Astrocyte (in vitro differentiated cells and primary cell): ENCODE measurements at regions not wholly inside any gene's neighbourhood (a gene's known extent, or its start where the extent isn't known, plus 50 kb on each side); places are given as distances from the start of the nearest gene placed in this dataset.

Source experiments
- DNase-seq: peaks from one replicate; pipeline ENCODE4 v3.0.0-alpha.2; 2010; ENCODE audit warnings: low read depth
- FAIRE-seq: peaks from 2 replicates; lab custom pipeline; 2011; peaks lifted over from hg19 to GRCh38; lab: Jason Lieb, UNC
- H2AFZ ChIP-seq: 2 replicates; pipeline ENCODE4 v1.6.0; 2012; ENCODE audit warnings: low read depth, low read length, inconsistent platforms
- H3K27ac ChIP-seq: 2 replicates; pipeline ENCODE4 v1.5.1; 2011; ENCODE audit warnings: low read depth, low read length, inconsistent platforms
- H3K27me3 ChIP-seq: 2 replicates; pipeline ENCODE4 v1.6.0; 2011; ENCODE audit warnings: low read length, inconsistent platforms; ENCODE audit not compliant: insufficient read depth
- H3K36me3 ChIP-seq: 2 replicates; pipeline ENCODE4 v1.5.1; 2011; ENCODE audit warnings: low read length, inconsistent platforms; ENCODE audit not compliant: insufficient read depth
- H3K4me1 ChIP-seq: 2 replicates; pipeline ENCODE4 v1.5.1; 2011; ENCODE audit warnings: low read length, inconsistent platforms; ENCODE audit not compliant: insufficient read depth
- H3K4me2 ChIP-seq: 2 replicates; pipeline ENCODE4 v1.6.0; 2012; ENCODE audit warnings: low read length, inconsistent platforms
- H3K4me3 ChIP-seq: 2 replicates; pipeline ENCODE4 v1.5.1; 2011; ENCODE audit warnings: low read depth, mild to moderate bottlenecking, low read length, inconsistent platforms; ENCODE audit not compliant: insufficient read depth
- H3K79me2 ChIP-seq: 2 replicates; pipeline ENCODE4 v1.6.0; 2012; ENCODE audit warnings: mild to moderate bottlenecking, low read length, inconsistent platforms; ENCODE audit not compliant: insufficient read depth
- H3K9ac ChIP-seq: 2 replicates; pipeline ENCODE4 v1.6.0; 2012; ENCODE audit warnings: mild to moderate bottlenecking, low read length, inconsistent platforms
- H3K9me3 ChIP-seq: 2 replicates; pipeline ENCODE4 v1.5.1; 2012; ENCODE audit warnings: low read depth, mild to moderate bottlenecking, low read length, inconsistent platforms; ENCODE audit not compliant: insufficient read depth
- H4K20me1 ChIP-seq: 2 replicates; pipeline ENCODE4 v1.6.0; 2012; ENCODE audit warnings: low read length, inconsistent platforms; ENCODE audit not compliant: insufficient read depth
- H3K27ac Mint-ChIP-seq: one replicate; pipeline ENCODE4 v1.8.0; 2021; ENCODE audit warnings: mild to moderate bottlenecking, mixed read lengths; ENCODE audit not compliant: unreplicated experiment
- H3K27me3 Mint-ChIP-seq: one replicate; pipeline ENCODE4 v1.8.0; 2021; ENCODE audit warnings: low read depth, mixed read lengths; ENCODE audit not compliant: unreplicated experiment
- H3K36me3 Mint-ChIP-seq: one replicate; pipeline ENCODE4 v1.8.0; 2021; ENCODE audit warnings: low read depth, mixed read lengths; ENCODE audit not compliant: unreplicated experiment
- H3K4me1 Mint-ChIP-seq: one replicate; pipeline ENCODE4 v1.8.0; 2021; ENCODE audit warnings: low read depth, mixed read lengths; ENCODE audit not compliant: unreplicated experiment
- H3K4me3 Mint-ChIP-seq: one replicate; pipeline ENCODE4 v1.8.0; 2021; ENCODE audit warnings: mild to moderate bottlenecking, moderate library complexity, mixed read lengths; ENCODE audit not compliant: unreplicated experiment
- H3K9me3 Mint-ChIP-seq: one replicate; pipeline ENCODE4 v1.8.0; 2021; ENCODE audit warnings: mild to moderate bottlenecking, mixed read lengths; ENCODE audit not compliant: unreplicated experiment
- EZH2 ChIP-seq: IDR thresholded peaks from 2 replicates; pipeline ENCODE4 v1.6.1; 2012; ENCODE audit warnings: mild to moderate bottlenecking, low read length, inconsistent platforms; ENCODE audit not compliant: insufficient read depth
- TF ChIP-seq, protein P1 (sequence below): IDR thresholded peaks from 2 replicates; pipeline ENCODE4 v1.5.1; 2011; ENCODE audit warnings: low read depth, mild to moderate bottlenecking, inconsistent platforms, low read length, moderate library complexity; ENCODE audit not compliant: insufficient read depth

DNA sequence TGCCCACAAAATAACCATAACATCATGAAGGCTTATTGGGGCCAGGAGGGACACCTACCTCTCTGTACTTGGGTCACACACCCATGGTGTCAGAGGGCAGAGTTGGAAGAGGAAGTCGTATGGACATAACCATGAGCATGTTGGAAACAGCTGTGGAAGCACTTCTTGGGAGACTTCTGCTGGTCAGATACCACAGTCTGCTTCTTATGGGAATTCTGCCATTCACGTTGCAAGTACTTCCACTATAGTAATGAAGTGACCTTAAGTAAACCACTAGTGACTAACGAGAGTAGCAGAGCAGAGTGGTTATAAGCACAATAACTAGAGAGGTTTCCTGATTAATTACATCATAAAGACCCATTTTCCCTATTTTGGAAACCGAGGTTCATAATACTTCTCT, 61.1 kb upstream of the TFPI start:
- H4K20me1 ChIP-seq: no peaks in the 10 kb centered on the region
- H3K4me2 ChIP-seq: no peak overlapping the region

DNA sequence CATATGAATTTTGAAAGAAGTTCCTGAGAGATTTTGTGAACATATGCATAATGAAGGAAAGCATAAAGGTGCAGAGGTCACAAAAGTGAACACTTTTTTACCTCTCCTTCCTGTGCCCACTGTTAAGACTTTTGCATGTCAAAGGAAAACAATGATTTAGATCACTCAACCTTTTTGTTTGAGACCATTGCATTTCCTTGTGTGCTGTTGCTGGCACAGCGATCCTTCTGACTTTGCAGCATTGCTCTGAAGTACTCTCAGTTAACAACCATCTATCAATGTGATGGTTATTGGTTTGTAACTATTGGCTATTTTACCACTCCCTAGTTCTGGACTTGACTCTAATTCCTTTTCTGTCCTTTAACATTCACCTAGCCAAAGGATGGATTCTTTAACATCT, 61.7 kb upstream of the TFPI start:
- FAIRE-seq: no peak
- H3K36me3 ChIP-seq: no peaks in the 10 kb centered on the region
- no peak overlapping the region for H3K4me3 Mint-ChIP-seq
- H3K9me3 Mint-ChIP-seq: peaks cover 3% of the 10 kb centered on the region
- no peaks in the 10 kb centered on the region for H3K27me3 ChIP-seq
- H3K79me2 ChIP-seq: no peaks in the 10 kb centered on the region
- no peak overlapping the region for H2AFZ ChIP-seq
- H3K9me3 ChIP-seq: no peaks in the 10 kb centered on the region
- no peak overlapping the region for H3K4me3 ChIP-seq
- H3K4me2 ChIP-seq: no peak overlapping the region
- no peaks in the 10 kb centered on the region for H4K20me1 ChIP-seq
- H3K36me3 Mint-ChIP-seq: no peaks in the 10 kb centered on the region
- no peaks in the 10 kb centered on the region for H3K27me3 Mint-ChIP-seq
- H3K27ac Mint-ChIP-seq: no peak overlapping the region
- H3K27ac ChIP-seq: no peak overlapping the region
- no peak overlapping the region for H3K9ac ChIP-seq
- TF ChIP-seq EZH2: no peak
- TF ChIP-seq, protein P1, sequence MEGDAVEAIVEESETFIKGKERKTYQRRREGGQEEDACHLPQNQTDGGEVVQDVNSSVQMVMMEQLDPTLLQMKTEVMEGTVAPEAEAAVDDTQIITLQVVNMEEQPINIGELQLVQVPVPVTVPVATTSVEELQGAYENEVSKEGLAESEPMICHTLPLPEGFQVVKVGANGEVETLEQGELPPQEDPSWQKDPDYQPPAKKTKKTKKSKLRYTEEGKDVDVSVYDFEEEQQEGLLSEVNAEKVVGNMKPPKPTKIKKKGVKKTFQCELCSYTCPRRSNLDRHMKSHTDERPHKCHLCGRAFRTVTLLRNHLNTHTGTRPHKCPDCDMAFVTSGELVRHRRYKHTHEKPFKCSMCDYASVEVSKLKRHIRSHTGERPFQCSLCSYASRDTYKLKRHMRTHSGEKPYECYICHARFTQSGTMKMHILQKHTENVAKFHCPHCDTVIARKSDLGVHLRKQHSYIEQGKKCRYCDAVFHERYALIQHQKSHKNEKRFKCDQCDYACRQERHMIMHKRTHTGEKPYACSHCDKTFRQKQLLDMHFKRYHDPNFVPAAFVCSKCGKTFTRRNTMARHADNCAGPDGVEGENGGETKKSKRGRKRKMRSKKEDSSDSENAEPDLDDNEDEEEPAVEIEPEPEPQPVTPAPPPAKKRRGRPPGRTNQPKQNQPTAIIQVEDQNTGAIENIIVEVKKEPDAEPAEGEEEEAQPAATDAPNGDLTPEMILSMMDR: no peak
- H3K4me1 Mint-ChIP-seq: peaks cover 11% of the 10 kb centered on the region
- H3K4me1 ChIP-seq: no peaks in the 10 kb centered on the region
- no peak for DNase-seq

More for the DNA sequence above, 61.1 kb upstream of the TFPI start:
- Mint-ChIP-seq H3K27ac (peak overlapping the region; percentile 55), H3K36me3 (no peaks in the 10 kb centered on the region), H3K4me1 (peaks cover 11% of the 10 kb centered on the region), H3K27me3 (no peaks in the 10 kb centered on the region), H3K4me3 (no peak overlapping the region), H3K9me3 (peaks cover 1% of the 10 kb centered on the region)
- TF ChIP-seq, protein P1: no peak
- no peak for TF ChIP-seq EZH2
- DNase-seq (peak; percentile 11), FAIRE-seq (no peak)
- H3K27ac ChIP-seq: no peak overlapping the region
- no peaks in the 10 kb centered on the region for H3K36me3 ChIP-seq
- no peak overlapping the region for H3K4me3 ChIP-seq
- no peaks in the 10 kb centered on the region for H3K4me1 ChIP-seq
- H3K9me3 ChIP-seq: no peaks in the 10 kb centered on the region
- no peak overlapping the region for H2AFZ ChIP-seq
- no peaks in the 10 kb centered on the region for H3K27me3 ChIP-seq
- H3K9ac ChIP-seq: no peak overlapping the region
- H3K79me2 ChIP-seq: no peaks in the 10 kb centered on the region

DNA sequence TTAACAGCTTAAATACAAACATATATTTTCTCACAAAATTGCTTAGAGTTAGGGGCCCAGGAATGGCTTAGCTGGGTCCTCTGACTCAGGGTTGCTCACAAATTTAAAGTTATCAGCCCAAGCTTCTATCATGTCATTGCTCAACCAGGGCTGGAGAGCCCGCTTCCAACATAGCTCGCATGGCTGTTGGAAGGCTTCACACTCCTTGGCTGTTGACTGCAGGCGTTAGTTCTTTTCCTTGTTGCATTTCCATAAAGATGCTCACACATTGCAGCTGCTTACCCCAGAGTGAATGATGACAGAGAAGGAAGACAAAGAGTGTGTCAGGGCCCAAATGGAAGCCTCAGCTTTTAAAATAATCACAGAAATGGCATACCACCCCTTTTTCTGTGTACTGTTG, 62.9 kb upstream of the TFPI start:
- FAIRE-seq: no peak
- Mint-ChIP-seq H3K4me3 (no peak overlapping the region), H3K4me1 (peaks cover 11% of the 10 kb centered on the region), H3K9me3 (peaks cover 3% of the 10 kb centered on the region), H3K36me3 (no peaks in the 10 kb centered on the region), H3K27ac (no peak overlapping the region), H3K27me3 (no peaks in the 10 kb centered on the region)
- no peak overlapping the region for H3K4me3 ChIP-seq
- H3K79me2 ChIP-seq: no peaks in the 10 kb centered on the region
- DNase-seq: no peak
- no peak overlapping the region for H3K4me2 ChIP-seq
- no peaks in the 10 kb centered on the region for H3K36me3 ChIP-seq
- no peaks in the 10 kb centered on the region for H3K4me1 ChIP-seq
- H3K9me3 ChIP-seq: no peaks in the 10 kb centered on the region
- no peak overlapping the region for H2AFZ ChIP-seq
- H3K27ac ChIP-seq: no peak overlapping the region
- H4K20me1 ChIP-seq: no peaks in the 10 kb centered on the region
- TF ChIP-seq, protein P1: no peak
- no peak for TF ChIP-seq EZH2
- H3K27me3 ChIP-seq: no peaks in the 10 kb centered on the region
- H3K9ac ChIP-seq: no peak overlapping the region
